HepG2 (cell line): ENCODE measurements at regions not wholly inside any gene's neighbourhood (a gene's known extent, or its start where the extent isn't known, plus 50 kb on each side); places are given as distances from the start of the nearest gene placed in this dataset.
A peak's percentile ranks its signal among the peaks of the same experiment; 100 is the strongest.

ENCODE experiments used
- CREB1 ChIP-seq, 2 experiments: fragments of 450-650 bp in 1 of 2; IDR thresholded peaks; 2 replicates each; pipeline ENCODE4 v1.6.1; 2016 to 2017; ENCODE audit warnings: control low read depth in 1 of 2, mild to moderate bottlenecking in 1 of 2, missing compliant biosample characterization in 1 of 2, missing genetic modification characterization in 1 of 2
- FOXP1 ChIP-seq, 2 experiments: fragments of 450-650 bp in 1 of 2; IDR thresholded peaks; 2 replicates each; pipeline ENCODE4 v1.6.1; 2017 to 2018; ENCODE audit warnings: antibody characterized with exemption in 1 of 2
- GMEB1 ChIP-seq: sonication (generic); formaldehyde crosslinking; IDR thresholded peaks from 2 replicates; pipeline ENCODE4 v1.5.1; 2020; ENCODE audit warnings: missing genetic modification reagents, mild to moderate bottlenecking, borderline replicate concordance
- KDM5B ChIP-seq: sonication (generic); formaldehyde crosslinking; IDR thresholded peaks from 2 replicates; pipeline ENCODE4 v1.4.0; 2020; ENCODE audit warnings: missing genetic modification reagents, mild to moderate bottlenecking, borderline replicate concordance
- PHF8 ChIP-seq: sonication (generic); formaldehyde crosslinking; IDR thresholded peaks from 2 replicates; pipeline ENCODE4 v1.5.0; 2020; ENCODE audit warnings: missing genetic modification reagents
- SOX13 ChIP-seq, 3 experiments: fragments of 450-650 bp in 1 of 3; sonication (generic) in 1 of 3; formaldehyde crosslinking in 1 of 3; IDR thresholded peaks in 2 of 3; conservative IDR thresholded peaks in 1 of 3; 2 replicates each; pipeline versions ENCODE4 v1.5.0 to v1.6.1; 2016 to 2020; ENCODE audit warnings: antibody characterized with exemption in 1 of 3, mild to moderate bottlenecking in 1 of 3, missing compliant biosample characterization in 1 of 3, missing genetic modification reagents in 1 of 3, moderate library complexity in 1 of 3
- SOX5 ChIP-seq: IDR thresholded peaks from 2 replicates; pipeline ENCODE4 v1.6.1; 2016; ENCODE audit warnings: borderline replicate concordance
- TGIF2 ChIP-seq: IDR thresholded peaks from 2 replicates; pipeline ENCODE4 v1.6.1; 2016; ENCODE audit warnings: control low read depth, missing compliant biosample characterization
- ZBTB4 ChIP-seq: sonication (generic); formaldehyde crosslinking; IDR thresholded peaks from 2 replicates; pipeline ENCODE4 v1.4.0; 2020; ENCODE audit warnings: missing genetic modification reagents, mild to moderate bottlenecking, borderline replicate concordance
- ZNF101 ChIP-seq: sonication (generic); formaldehyde crosslinking; IDR thresholded peaks from 2 replicates; pipeline ENCODE4 v1.4.0; 2020; ENCODE audit warnings: mild to moderate bottlenecking, low read depth, missing genetic modification reagents, borderline replicate concordance
- ZNF317 ChIP-seq: sonication (generic); formaldehyde crosslinking; IDR thresholded peaks from 2 replicates; pipeline ENCODE4 v1.5.0; 2020; ENCODE audit warnings: mild to moderate bottlenecking, missing genetic modification reagents
- ZNF530 ChIP-seq: sonication (generic); formaldehyde crosslinking; IDR thresholded peaks from 2 replicates; pipeline ENCODE4 v1.5.0; 2020; ENCODE audit warnings: low read depth, mild to moderate bottlenecking, missing genetic modification reagents
- ZNF556 ChIP-seq: sonication (generic); formaldehyde crosslinking; IDR thresholded peaks from 2 replicates; pipeline ENCODE4 v1.4.0; 2020; ENCODE audit warnings: mild to moderate bottlenecking, missing genetic modification reagents, borderline replicate concordance
- ZNF605 ChIP-seq: sonication (generic); formaldehyde crosslinking; IDR thresholded peaks from 2 replicates; pipeline ENCODE4 v1.8.0; 2022; ENCODE audit warnings: mild to moderate bottlenecking, missing genetic modification reagents
- ZSCAN20 ChIP-seq: sonication (generic); formaldehyde crosslinking; IDR thresholded peaks from 2 replicates; pipeline ENCODE4 v1.4.0; 2020; ENCODE audit warnings: missing genetic modification reagents, mild to moderate bottlenecking, borderline replicate concordance
- TF ChIP-seq, protein P1 (sequence below): IDR thresholded peaks from 2 replicates; pipeline ENCODE4 v1.6.1; 2016; ENCODE audit warnings: missing genetic modification reagents, missing compliant biosample characterization
- TF ChIP-seq, protein P2 (sequence below): sonication (generic); formaldehyde crosslinking; conservative IDR thresholded peaks from 2 replicates; pipeline ENCODE4 v1.4.0; 2020; ENCODE audit warnings: mild to moderate bottlenecking, missing genetic modification reagents, moderate library complexity
- TF ChIP-seq, protein P3 (sequence below): sonication (generic); formaldehyde crosslinking; IDR thresholded peaks from 2 replicates; pipeline ENCODE4 v1.8.0; 2022; ENCODE audit warnings: missing genetic modification reagents, mild to moderate bottlenecking, moderate library complexity, borderline replicate concordance

DNA sequence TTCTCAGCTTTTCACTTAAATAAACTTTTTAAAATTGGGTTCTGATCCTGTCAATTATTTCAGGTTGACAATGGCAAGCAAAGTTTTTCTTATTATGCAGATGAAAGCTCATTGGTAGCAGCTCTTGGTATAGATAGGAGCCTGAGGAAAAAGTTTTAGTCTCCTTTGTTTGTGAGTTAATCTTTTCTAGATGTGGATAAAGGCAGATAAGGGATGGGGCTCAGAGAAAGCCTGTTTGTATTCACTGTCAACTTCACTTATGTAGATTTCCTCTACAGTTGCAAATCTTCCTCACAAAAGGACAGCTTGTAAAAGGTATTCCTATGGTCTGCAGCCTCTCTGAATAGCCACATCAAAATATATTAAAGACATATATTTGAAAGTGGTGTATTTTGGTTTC is 224.5 kb upstream of the SPOPL start (continued):
- no peak for TF ChIP-seq ZBTB4 (CRISPR knock-in tag)
- TF ChIP-seq CREB1 (IDR thresholded peaks at IDR 0.05), result no peak
- TF ChIP-seq CREB1 (CRISPR knock-in tag; IDR thresholded peaks at IDR 0.05), result no peak; the same call in 1 of the 2 replicates
- no peak for TF ChIP-seq ZNF556 (CRISPR knock-in tag)
- no peak for TF ChIP-seq TGIF2 (CRISPR knock-in tag)
- no peak for TF ChIP-seq ZNF605 (CRISPR knock-in tag)
- no peak for TF ChIP-seq FOXP1 (IDR thresholded peaks at IDR 0.05)
- no peak for TF ChIP-seq FOXP1 (CRISPR knock-in tag; IDR thresholded peaks at IDR 0.05)
- TF ChIP-seq, protein P1, sequence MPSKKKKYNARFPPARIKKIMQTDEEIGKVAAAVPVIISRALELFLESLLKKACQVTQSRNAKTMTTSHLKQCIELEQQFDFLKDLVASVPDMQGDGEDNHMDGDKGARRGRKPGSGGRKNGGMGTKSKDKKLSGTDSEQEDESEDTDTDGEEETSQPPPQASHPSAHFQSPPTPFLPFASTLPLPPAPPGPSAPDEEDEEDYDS, result 0 out of 2 replicates have a peak, but pooled peaks have one; percentile 18
- no peak for TF ChIP-seq SOX13 (IDR thresholded peaks at IDR 0.05)
- TF ChIP-seq SOX13 (CRISPR knock-in tag; conservative IDR thresholded peaks at IDR 0.05 in 1 of 2, IDR thresholded peaks at IDR 0.05 in 1 of 2), result peak in 1 of 2 experiments; percentile 75; a peak in 2 of 4 replicates
- TF ChIP-seq, protein P2, sequence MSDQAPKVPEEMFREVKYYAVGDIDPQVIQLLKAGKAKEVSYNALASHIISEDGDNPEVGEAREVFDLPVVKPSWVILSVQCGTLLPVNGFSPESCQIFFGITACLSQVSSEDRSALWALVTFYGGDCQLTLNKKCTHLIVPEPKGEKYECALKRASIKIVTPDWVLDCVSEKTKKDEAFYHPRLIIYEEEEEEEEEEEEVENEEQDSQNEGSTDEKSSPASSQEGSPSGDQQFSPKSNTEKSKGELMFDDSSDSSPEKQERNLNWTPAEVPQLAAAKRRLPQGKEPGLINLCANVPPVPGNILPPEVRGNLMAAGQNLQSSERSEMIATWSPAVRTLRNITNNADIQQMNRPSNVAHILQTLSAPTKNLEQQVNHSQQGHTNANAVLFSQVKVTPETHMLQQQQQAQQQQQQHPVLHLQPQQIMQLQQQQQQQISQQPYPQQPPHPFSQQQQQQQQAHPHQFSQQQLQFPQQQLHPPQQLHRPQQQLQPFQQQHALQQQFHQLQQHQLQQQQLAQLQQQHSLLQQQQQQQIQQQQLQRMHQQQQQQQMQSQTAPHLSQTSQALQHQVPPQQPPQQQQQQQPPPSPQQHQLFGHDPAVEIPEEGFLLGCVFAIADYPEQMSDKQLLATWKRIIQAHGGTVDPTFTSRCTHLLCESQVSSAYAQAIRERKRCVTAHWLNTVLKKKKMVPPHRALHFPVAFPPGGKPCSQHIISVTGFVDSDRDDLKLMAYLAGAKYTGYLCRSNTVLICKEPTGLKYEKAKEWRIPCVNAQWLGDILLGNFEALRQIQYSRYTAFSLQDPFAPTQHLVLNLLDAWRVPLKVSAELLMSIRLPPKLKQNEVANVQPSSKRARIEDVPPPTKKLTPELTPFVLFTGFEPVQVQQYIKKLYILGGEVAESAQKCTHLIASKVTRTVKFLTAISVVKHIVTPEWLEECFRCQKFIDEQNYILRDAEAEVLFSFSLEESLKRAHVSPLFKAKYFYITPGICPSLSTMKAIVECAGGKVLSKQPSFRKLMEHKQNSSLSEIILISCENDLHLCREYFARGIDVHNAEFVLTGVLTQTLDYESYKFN (CRISPR knock-in tag), result no peak
- TF ChIP-seq, protein P3, sequence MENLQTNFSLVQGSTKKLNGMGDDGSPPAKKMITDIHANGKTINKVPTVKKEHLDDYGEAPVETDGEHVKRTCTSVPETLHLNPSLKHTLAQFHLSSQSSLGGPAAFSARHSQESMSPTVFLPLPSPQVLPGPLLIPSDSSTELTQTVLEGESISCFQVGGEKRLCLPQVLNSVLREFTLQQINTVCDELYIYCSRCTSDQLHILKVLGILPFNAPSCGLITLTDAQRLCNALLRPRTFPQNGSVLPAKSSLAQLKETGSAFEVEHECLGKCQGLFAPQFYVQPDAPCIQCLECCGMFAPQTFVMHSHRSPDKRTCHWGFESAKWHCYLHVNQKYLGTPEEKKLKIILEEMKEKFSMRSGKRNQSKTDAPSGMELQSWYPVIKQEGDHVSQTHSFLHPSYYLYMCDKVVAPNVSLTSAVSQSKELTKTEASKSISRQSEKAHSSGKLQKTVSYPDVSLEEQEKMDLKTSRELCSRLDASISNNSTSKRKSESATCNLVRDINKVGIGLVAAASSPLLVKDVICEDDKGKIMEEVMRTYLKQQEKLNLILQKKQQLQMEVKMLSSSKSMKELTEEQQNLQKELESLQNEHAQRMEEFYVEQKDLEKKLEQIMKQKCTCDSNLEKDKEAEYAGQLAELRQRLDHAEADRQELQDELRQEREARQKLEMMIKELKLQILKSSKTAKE (CRISPR knock-in tag), result no peak
- no peak for TF ChIP-seq ZNF101 (CRISPR knock-in tag)
- no peak for TF ChIP-seq ZNF317 (CRISPR knock-in tag)
- TF ChIP-seq ZNF530 (CRISPR knock-in tag), result no peak
- peak; percentile 48; the same call in 1 of the 2 replicates for TF ChIP-seq SOX5
- TF ChIP-seq PHF8 (CRISPR knock-in tag), result no peak
- no peak for TF ChIP-seq KDM5B (CRISPR knock-in tag)
- no peak for TF ChIP-seq ZSCAN20
- TF ChIP-seq GMEB1 (CRISPR knock-in tag), result 0 out of 2 replicates have a peak, but pooled peaks have one; percentile 24
